Neural cell (in vitro differentiated cells): ENCODE measurements at regions not wholly inside any gene's neighbourhood (a gene's known extent, or its start where the extent isn't known, plus 50 kb on each side); places are given as distances from the start of the nearest gene placed in this dataset.

Source experiments
- EP300 ChIP-seq: fragments of 450-650 bp; conservative IDR thresholded peaks from 2 replicates; pipeline ENCODE4 v1.6.1; 2014; ENCODE audit warnings: antibody characterized with exemption, mild to moderate bottlenecking, moderate library complexity; ENCODE audit not compliant: poor library complexity, severe bottlenecking
- EZH2 ChIP-seq: fragments of 200-600, 300-800 bp; shearing (Covaris generic), sonication (generic); IDR thresholded peaks from 2 replicates; pipeline ENCODE4 v1.6.1; 2014; ENCODE audit warnings: antibody characterized with exemption, low read length, borderline replicate concordance, mild to moderate bottlenecking; ENCODE audit not compliant: insufficient read depth, poor library complexity, severe bottlenecking
- POLR2AphosphoS5 ChIP-seq: IDR thresholded peaks from 2 replicates; pipeline ENCODE4 v1.6.1; 2012
- REST ChIP-seq: IDR thresholded peaks from 2 replicates; pipeline ENCODE4 v1.6.1; 2012; ENCODE audit warnings: borderline replicate concordance
- SMC3 ChIP-seq: fragments of 450-650 bp; conservative IDR thresholded peaks from 2 replicates; pipeline ENCODE4 v1.6.1; 2014; ENCODE audit warnings: antibody characterized with exemption, mild to moderate bottlenecking, moderate library complexity; ENCODE audit not compliant: poor library complexity
- TAF1 ChIP-seq: IDR thresholded peaks from 2 replicates; pipeline ENCODE4 v1.6.1; 2012; ENCODE audit warnings: low read depth
- TF ChIP-seq, protein P1 (sequence below): fragments of 450-650 bp; IDR thresholded peaks from 2 replicates; pipeline ENCODE4 v1.5.1; 2014; ENCODE audit warnings: antibody characterized with exemption, mild to moderate bottlenecking, moderate library complexity; ENCODE audit not compliant: poor library complexity, severe bottlenecking

DNA sequence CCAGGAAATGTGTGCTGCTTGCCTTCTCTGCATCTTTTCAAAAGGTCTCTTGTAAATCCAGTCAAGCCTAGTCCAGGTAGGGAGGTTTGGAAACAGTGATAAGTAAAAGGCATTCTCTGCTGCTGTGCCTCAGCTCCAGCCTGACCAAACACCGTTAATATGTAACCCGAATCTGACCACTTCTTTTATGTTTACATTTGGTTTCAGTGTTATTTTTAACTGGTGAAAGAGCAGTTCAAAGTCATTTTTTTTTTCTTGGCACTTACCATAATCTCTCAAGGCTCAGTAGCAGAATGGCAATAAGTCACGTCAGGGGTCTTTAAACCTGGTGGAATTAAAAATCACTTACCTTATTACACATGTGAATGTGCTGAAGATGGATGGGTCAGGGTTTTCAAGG lies 216.8 kb downstream of the PTEN start:
- TF ChIP-seq TAF1, result no peak
- TF ChIP-seq REST, result no peak
- TF ChIP-seq, protein P1, sequence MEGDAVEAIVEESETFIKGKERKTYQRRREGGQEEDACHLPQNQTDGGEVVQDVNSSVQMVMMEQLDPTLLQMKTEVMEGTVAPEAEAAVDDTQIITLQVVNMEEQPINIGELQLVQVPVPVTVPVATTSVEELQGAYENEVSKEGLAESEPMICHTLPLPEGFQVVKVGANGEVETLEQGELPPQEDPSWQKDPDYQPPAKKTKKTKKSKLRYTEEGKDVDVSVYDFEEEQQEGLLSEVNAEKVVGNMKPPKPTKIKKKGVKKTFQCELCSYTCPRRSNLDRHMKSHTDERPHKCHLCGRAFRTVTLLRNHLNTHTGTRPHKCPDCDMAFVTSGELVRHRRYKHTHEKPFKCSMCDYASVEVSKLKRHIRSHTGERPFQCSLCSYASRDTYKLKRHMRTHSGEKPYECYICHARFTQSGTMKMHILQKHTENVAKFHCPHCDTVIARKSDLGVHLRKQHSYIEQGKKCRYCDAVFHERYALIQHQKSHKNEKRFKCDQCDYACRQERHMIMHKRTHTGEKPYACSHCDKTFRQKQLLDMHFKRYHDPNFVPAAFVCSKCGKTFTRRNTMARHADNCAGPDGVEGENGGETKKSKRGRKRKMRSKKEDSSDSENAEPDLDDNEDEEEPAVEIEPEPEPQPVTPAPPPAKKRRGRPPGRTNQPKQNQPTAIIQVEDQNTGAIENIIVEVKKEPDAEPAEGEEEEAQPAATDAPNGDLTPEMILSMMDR, result no peak
- no peak for TF ChIP-seq SMC3
- TF ChIP-seq POLR2AphosphoS5, result no peak
- no peak for TF ChIP-seq EZH2
- TF ChIP-seq EP300, result no peak
